ENCODE measurements at regions not wholly inside any gene's neighbourhood (a gene's known extent, or its start where the extent isn't known, plus 50 kb on each side); places are given as distances from the start of the nearest gene placed in this dataset.

- TF ChIP-seq RELA (CRISPR knock-in tag; IDR thresholded peaks at IDR 0.05) = no peak
- TF ChIP-seq ZFX (CRISPR knock-in tag; IDR thresholded peaks at IDR 0.05; ENCODE audit: low read depth) = no peak
- TF ChIP-seq PRDM10 (CRISPR knock-in tag; IDR thresholded peaks at IDR 0.05; ENCODE audit: low read depth) = no peak
- no peak for TF ChIP-seq CTCF (CRISPR knock-in tag; IDR thresholded peaks at IDR 0.05)
- TF ChIP-seq BCLAF1 (IDR thresholded peaks at IDR 0.05) = no peak
- no peak for TF ChIP-seq SMC3 (IDR thresholded peaks at IDR 0.05; ENCODE audit: low read length)
- TF ChIP-seq ZSCAN22 (CRISPR knock-in tag; IDR thresholded peaks at IDR 0.05) = no peak
Measured at GRCh38 chr9:21661626-21662025, 140.8 kb upstream of the MTAP start.

All from HepG2 (cell line).